Fibroblast of lung (primary cell): ENCODE measurements at regions not wholly inside any gene's neighbourhood (a gene's known extent, or its start where the extent isn't known, plus 50 kb on each side); places are given as distances from the start of the nearest gene placed in this dataset.

Experiments
- DNase-seq, 2 donors: peaks; one replicate each; pipeline versions ENCODE4 v3.0.0 to v3.0.0-alpha.2; 2010; ENCODE audit warnings: low read depth in 2 of 2
- H2AFZ ChIP-seq: 2 replicates; pipeline ENCODE4 v1.5.1; 2012; ENCODE audit warnings: low read length, control low read depth, inconsistent platforms
- H3K27ac ChIP-seq: 2 replicates; pipeline ENCODE4 v1.5.1; 2011; ENCODE audit warnings: low read length, control low read depth; ENCODE audit not compliant: insufficient read depth
- H3K27me3 ChIP-seq: 2 replicates; pipeline ENCODE4 v1.5.1; 2011; ENCODE audit warnings: mild to moderate bottlenecking, low read length; ENCODE audit not compliant: control insufficient read depth, insufficient read depth
- H3K36me3 ChIP-seq: 2 replicates; pipeline ENCODE4 v1.5.1; 2011; ENCODE audit warnings: low read length; ENCODE audit not compliant: control insufficient read depth, insufficient read depth
- H3K4me1 ChIP-seq: 2 replicates; pipeline ENCODE4 v1.5.1; 2011; ENCODE audit warnings: low read length; ENCODE audit not compliant: control insufficient read depth, insufficient read depth; ENCODE audit errors: extremely low read depth
- H3K4me2 ChIP-seq: 2 replicates; pipeline ENCODE4 v1.5.1; 2011; ENCODE audit warnings: low read length, control low read depth; ENCODE audit not compliant: insufficient read depth; ENCODE audit errors: extremely low read depth
- H3K4me3 ChIP-seq, 4 experiments: fragments of 200-600 bp in 1 of 4; sonication (generic) in 1 of 4; replicated peaks in 1 of 4; 2 replicates each; pipeline ENCODE4 v1.5.1; 2011 to 2016; ENCODE audit warnings: low read length in 4 of 4, low read depth in 3 of 4, mild to moderate bottlenecking in 3 of 4, control low read depth in 2 of 4, inconsistent platforms in 1 of 4, mixed read lengths in 1 of 4; ENCODE audit not compliant: insufficient read depth in 1 of 4; ENCODE audit errors: control extremely low read depth in 1 of 4
- H3K79me2 ChIP-seq: 2 replicates; pipeline ENCODE4 v1.5.1; 2012; ENCODE audit warnings: mild to moderate bottlenecking, low read length, inconsistent platforms; ENCODE audit not compliant: control insufficient read depth, insufficient read depth
- H3K9ac ChIP-seq: 2 replicates; pipeline ENCODE4 v1.5.1; 2011; ENCODE audit warnings: mild to moderate bottlenecking, low read length, control low read depth; ENCODE audit not compliant: insufficient read depth
- H3K9me3 ChIP-seq: 2 replicates; pipeline ENCODE4 v1.5.1; 2012; ENCODE audit warnings: low read depth, low read length; ENCODE audit not compliant: control insufficient read depth, insufficient read depth
- H4K20me1 ChIP-seq: 2 replicates; pipeline ENCODE4 v1.5.1; 2011; ENCODE audit warnings: low read length; ENCODE audit not compliant: control insufficient read depth, insufficient read depth; ENCODE audit errors: extremely low read depth
- EZH2 ChIP-seq: IDR thresholded peaks from 2 replicates; pipeline ENCODE4 v1.5.1; 2012; ENCODE audit warnings: low read length, control low read depth, mild to moderate bottlenecking; ENCODE audit errors: missing control alignments
- TF ChIP-seq, protein P1 (sequence below), 2 donors: IDR thresholded peaks in 1 of 2; conservative IDR thresholded peaks in 1 of 2; 1 replicate in 1 of 2; 2 replicates in 1 of 2; pipeline ENCODE4 v1.5.1; 2011 to 2012; ENCODE audit warnings: low read length in 2 of 2, control low read depth in 1 of 2, inconsistent platforms in 1 of 2, low read depth in 1 of 2, mild to moderate bottlenecking in 1 of 2

DNA sequence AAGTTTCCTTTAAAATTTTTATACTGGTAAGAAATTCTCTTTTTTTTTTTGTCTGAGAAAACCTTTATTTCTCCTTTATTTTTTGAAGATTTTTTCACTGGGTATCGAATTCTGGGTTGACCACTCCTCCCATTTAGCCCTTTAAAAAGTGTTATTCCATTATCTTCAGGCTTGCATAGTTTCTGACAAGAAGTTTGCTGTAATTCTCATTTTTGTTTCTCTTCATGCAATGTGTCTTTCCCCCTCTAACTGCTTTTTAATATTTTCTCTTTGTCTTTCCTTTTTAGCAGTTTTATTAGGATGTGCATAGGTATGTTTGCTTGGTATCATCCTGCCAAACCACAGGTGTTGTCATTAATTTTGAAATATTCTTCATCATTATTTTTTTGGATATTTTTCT, 67.7 kb upstream of the GOT2 start:
- H4K20me1 ChIP-seq = no peaks in the 10 kb centered on the region
- no peak for TF ChIP-seq EZH2
- TF ChIP-seq, protein P1, sequence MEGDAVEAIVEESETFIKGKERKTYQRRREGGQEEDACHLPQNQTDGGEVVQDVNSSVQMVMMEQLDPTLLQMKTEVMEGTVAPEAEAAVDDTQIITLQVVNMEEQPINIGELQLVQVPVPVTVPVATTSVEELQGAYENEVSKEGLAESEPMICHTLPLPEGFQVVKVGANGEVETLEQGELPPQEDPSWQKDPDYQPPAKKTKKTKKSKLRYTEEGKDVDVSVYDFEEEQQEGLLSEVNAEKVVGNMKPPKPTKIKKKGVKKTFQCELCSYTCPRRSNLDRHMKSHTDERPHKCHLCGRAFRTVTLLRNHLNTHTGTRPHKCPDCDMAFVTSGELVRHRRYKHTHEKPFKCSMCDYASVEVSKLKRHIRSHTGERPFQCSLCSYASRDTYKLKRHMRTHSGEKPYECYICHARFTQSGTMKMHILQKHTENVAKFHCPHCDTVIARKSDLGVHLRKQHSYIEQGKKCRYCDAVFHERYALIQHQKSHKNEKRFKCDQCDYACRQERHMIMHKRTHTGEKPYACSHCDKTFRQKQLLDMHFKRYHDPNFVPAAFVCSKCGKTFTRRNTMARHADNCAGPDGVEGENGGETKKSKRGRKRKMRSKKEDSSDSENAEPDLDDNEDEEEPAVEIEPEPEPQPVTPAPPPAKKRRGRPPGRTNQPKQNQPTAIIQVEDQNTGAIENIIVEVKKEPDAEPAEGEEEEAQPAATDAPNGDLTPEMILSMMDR (conservative IDR thresholded peaks at IDR 0.05 in 1 of 2, IDR thresholded peaks at IDR 0.05 in 1 of 2; ENCODE audit: low read depth in 1 of 2, low read length in 2 of 2) = no peak
- H3K4me1 ChIP-seq = no peaks in the 10 kb centered on the region
- no peak overlapping the region for H3K9ac ChIP-seq
- no peaks in the 10 kb centered on the region for H3K9me3 ChIP-seq
- H3K27ac ChIP-seq = no peak overlapping the region
- no peaks in the 10 kb centered on the region for H3K27me3 ChIP-seq
- H3K36me3 ChIP-seq = no peaks in the 10 kb centered on the region
- H3K4me3 ChIP-seq = no peak overlapping the region
- no peak for DNase-seq
- no peaks in the 10 kb centered on the region for H3K79me2 ChIP-seq
- no peak overlapping the region for H3K4me2 ChIP-seq
- H2AFZ ChIP-seq = no peak overlapping the region

DNA sequence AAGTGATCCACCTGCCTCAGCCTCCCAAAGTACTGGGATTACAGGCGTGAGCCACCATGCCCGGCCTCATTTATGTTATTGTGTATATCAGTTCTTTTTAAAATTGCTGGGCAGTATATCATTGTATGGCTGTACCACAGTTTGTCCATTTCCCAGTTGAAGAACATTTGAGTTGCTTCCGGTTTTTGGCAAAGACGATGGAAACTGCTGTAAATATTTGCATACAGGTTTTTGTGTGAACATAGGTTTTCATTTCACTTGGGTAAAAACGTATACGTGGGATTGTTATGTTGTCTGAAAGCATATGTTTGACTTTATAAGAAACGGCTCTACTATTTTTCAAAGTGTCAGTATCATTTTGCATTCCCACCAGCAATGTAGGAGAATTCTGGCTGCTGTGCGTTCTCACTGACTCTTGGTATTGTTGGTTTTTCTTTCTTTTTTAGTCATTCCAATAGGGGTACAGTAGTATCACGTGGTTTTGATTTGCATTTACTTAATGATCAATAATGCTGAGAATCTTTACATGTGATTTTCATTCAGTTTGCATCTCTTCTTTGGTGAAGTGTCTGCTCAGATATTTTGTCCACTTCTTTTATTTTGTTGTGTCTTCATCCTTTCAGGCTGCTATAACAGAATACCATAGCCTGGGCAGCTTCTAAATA, 63.2 kb upstream of the GOT2 start:
- no peak for TF ChIP-seq EZH2
- TF ChIP-seq, protein P1 (conservative IDR thresholded peaks at IDR 0.05 in 1 of 2, IDR thresholded peaks at IDR 0.05 in 1 of 2; ENCODE audit: low read depth in 1 of 2, low read length in 2 of 2) = no peak
- H3K27ac ChIP-seq = no peak overlapping the region
- H3K79me2 ChIP-seq = no peaks in the 10 kb centered on the region
- no peaks in the 10 kb centered on the region for H3K4me1 ChIP-seq
- H3K9me3 ChIP-seq = no peaks in the 10 kb centered on the region
- H3K36me3 ChIP-seq = no peaks in the 10 kb centered on the region
- no peak overlapping the region for H3K4me3 ChIP-seq
- no peak overlapping the region for H3K4me2 ChIP-seq
- no peak for DNase-seq
- H3K27me3 ChIP-seq = no peaks in the 10 kb centered on the region
- no peak overlapping the region for H2AFZ ChIP-seq
- no peak overlapping the region for H3K9ac ChIP-seq
- H4K20me1 ChIP-seq = no peaks in the 10 kb centered on the region

DNA sequence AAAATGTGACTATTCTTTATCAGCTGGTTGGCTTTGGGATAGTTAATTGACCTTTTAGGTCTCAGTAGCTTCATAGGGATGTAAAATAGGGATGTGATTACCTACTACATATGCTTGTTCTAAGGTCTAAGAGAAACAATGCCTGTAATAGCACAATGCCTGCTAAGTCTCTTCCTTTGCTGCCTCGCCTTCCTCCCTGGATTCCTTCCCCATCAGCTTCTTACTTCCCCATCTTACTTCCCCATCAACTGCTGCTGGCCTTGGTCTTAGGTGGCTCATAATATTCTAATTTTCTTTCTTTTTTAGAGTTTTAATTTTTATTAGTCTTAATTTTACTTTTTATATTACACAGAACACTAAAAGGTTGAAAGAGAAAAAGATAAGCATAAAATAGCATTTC, 59.2 kb upstream of the GOT2 start:
- Histone ChIP-seq H3K4me1 (no peaks in the 10 kb centered on the region), H3K27ac (no peak overlapping the region), H3K27me3 (no peaks in the 10 kb centered on the region), H3K79me2 (no peaks in the 10 kb centered on the region), H3K4me3 (no peak overlapping the region), H3K9me3 (no peaks in the 10 kb centered on the region), H2AFZ (no peak overlapping the region), H4K20me1 (no peaks in the 10 kb centered on the region), H3K36me3 (no peaks in the 10 kb centered on the region), H3K4me2 (no peak overlapping the region), H3K9ac (no peak overlapping the region)
- TF ChIP-seq, protein P1 (conservative IDR thresholded peaks at IDR 0.05 in 1 of 2, IDR thresholded peaks at IDR 0.05 in 1 of 2; ENCODE audit: low read depth in 1 of 2, low read length in 2 of 2) = no peak
- TF ChIP-seq EZH2 = no peak
- no peak for DNase-seq
